H1 (cell line): ENCODE measurements at regions not wholly inside any gene's neighbourhood (a gene's known extent, or its start where the extent isn't known, plus 50 kb on each side); places are given as distances from the start of the nearest gene placed in this dataset.
A peak's percentile ranks its signal among the peaks of the same experiment; 100 is the strongest.

ENCODE experiments used
- KDM5A ChIP-seq: fragments of 200-600 bp; IDR thresholded peaks from 2 replicates; pipeline ENCODE4 v1.7.1; 2012; ENCODE audit warnings: mild to moderate bottlenecking, low read length, inconsistent platforms, mixed read lengths
- MAFK ChIP-seq: IDR thresholded peaks from 2 replicates; pipeline ENCODE4 v1.6.1; 2012; ENCODE audit warnings: low read depth, mild to moderate bottlenecking, improper control_type of control experiment, low read length
- RAD21 ChIP-seq, 2 experiments: IDR thresholded peaks in 1 of 2; conservative IDR thresholded peaks in 1 of 2; 2 replicates each; pipeline ENCODE4 v1.6.1; 2011; ENCODE audit warnings: low read depth in 2 of 2, low read length in 2 of 2, improper control_type of control experiment in 1 of 2, inconsistent platforms in 1 of 2, mild to moderate bottlenecking in 1 of 2, moderate library complexity in 1 of 2
- SP4 ChIP-seq: IDR thresholded peaks from 2 replicates; pipeline ENCODE4 v1.6.1; 2012; ENCODE audit warnings: low read length, inconsistent platforms

DNA sequence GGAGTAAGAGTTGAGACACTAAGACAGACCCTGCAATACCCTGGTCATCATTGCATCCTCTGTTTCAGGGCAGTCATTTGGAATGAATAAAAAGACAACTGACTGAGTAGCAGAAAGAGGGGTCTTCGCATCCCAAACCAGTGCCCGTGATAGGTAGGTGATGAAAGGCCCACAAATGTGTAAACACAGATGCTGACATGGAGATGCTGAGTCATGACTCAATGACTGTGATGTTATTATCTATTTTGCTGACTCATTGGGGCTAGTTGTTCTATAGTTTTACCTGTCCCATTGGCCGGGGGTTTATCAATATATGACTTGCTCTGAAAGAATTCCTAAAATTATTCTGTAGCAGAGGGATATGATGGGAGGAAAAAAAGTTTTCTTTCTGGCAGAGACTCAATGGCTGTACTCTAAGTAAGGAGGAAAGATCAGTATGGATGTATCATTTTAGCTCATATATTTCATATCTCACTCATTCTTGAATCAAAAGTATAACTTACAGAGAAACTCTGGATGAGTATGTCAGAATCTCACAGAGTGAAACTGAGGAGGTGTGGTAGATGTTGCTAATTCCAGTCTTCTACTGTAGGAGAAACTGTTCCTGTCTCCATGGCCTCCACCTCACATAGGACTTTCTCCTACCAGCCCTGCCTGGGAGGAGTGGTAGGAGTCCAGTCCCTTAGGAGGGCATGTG, 119.9 kb upstream of the PREP start (continued):
- no peak for TF ChIP-seq KDM5A
- no peak for TF ChIP-seq SP4
- no peak for TF ChIP-seq RAD21 (IDR thresholded peaks at IDR 0.05 in 1 of 2, conservative IDR thresholded peaks at IDR 0.05 in 1 of 2; ENCODE audit: low read depth in 2 of 2, low read length in 2 of 2)
- peak; percentile 67 for TF ChIP-seq MAFK
